Endothelial cell of umbilical vein (primary cell): ENCODE measurements at regions not wholly inside any gene's neighbourhood (a gene's known extent, or its start where the extent isn't known, plus 50 kb on each side); places are given as distances from the start of the nearest gene placed in this dataset.

Experiments used
- BruUV-seq: library from RNA; stranded (reverse); fragments of 400-500 nt; replicated peaks from 2 replicates; lab custom pipeline; 2021; lab: Mats Ljungman, UMichigan
- CTCF ChIA-PET: fragments of 300-600, 350-600 bp; sonication (Branson Sonifier 250); formaldehyde crosslinking; loops from one replicate; lab custom pipeline; 2021; ENCODE audit warnings: antibody characterized with exemption, inconsistent platforms; lab: Charles Lee
- POLR2A ChIA-PET: fragments of 300-600, 350-600 bp; sonication (Branson Sonifier 250); formaldehyde crosslinking; loops from one replicate; lab custom pipeline; 2021; ENCODE audit warnings: antibody characterized with exemption, inconsistent platforms; lab: Charles Lee
- DNase-seq: peaks from one replicate; pipeline ENCODE4 v3.0.0-alpha.2; 2011; ENCODE audit warnings: low read depth, low spot score
- FAIRE-seq: peaks from 2 replicates; lab custom pipeline; 2011; peaks lifted over from hg19 to GRCh38; lab: Jason Lieb, UNC
- H2AFZ ChIP-seq: 2 replicates; pipeline ENCODE4 v1.6.0; 2012; ENCODE audit warnings: low read depth, low read length, control low read depth, inconsistent platforms
- H3K27ac ChIP-seq: 2 replicates; pipeline ENCODE4 v1.5.1; 2011; ENCODE audit warnings: low read depth, mild to moderate bottlenecking, control low read depth, low read length, moderate library complexity; ENCODE audit not compliant: insufficient read depth
- H3K27me3 ChIP-seq, 2 experiments: 2 replicates each; pipeline versions ENCODE4 v1.6.0 to v1.6.1; 2011; ENCODE audit warnings: low read length in 2 of 2, mixed read lengths in 1 of 2; ENCODE audit not compliant: control insufficient read depth in 2 of 2, insufficient read depth in 2 of 2
- H3K36me3 ChIP-seq, 2 experiments: 2 replicates in 1 of 2; 3 replicates in 1 of 2; pipeline ENCODE4 v1.5.1; 2011; ENCODE audit warnings: low read length in 2 of 2, mild to moderate bottlenecking in 1 of 2, moderate library complexity in 1 of 2; ENCODE audit not compliant: control insufficient read depth in 2 of 2, insufficient read depth in 2 of 2; ENCODE audit errors: extremely low read depth in 1 of 2
- H3K4me1 ChIP-seq: 3 replicates; pipeline ENCODE4 v1.5.1; 2011; ENCODE audit warnings: mild to moderate bottlenecking, low read length; ENCODE audit not compliant: control insufficient read depth, insufficient read depth; ENCODE audit errors: extremely low read depth
- H3K4me2 ChIP-seq: 2 replicates; pipeline ENCODE4 v1.6.1; 2011; ENCODE audit warnings: low read length, control low read depth, mixed read lengths; ENCODE audit not compliant: insufficient read depth
- H3K4me3 ChIP-seq, 3 experiments: fragments of 200-600 bp in 1 of 3; sonication (generic), shearing (Covaris generic) in 1 of 3; replicated peaks in 1 of 3; 2 replicates each; pipeline ENCODE4 v1.5.1; 2011 to 2016; ENCODE audit warnings: control low read depth in 3 of 3, low read length in 3 of 3, mild to moderate bottlenecking in 2 of 3, inconsistent platforms in 1 of 3, low read depth in 1 of 3, moderate library complexity in 1 of 3; ENCODE audit not compliant: insufficient read depth in 1 of 3
- H3K79me2 ChIP-seq: 2 replicates; pipeline ENCODE4 v1.6.0; 2012; ENCODE audit warnings: low read length, inconsistent platforms; ENCODE audit not compliant: control insufficient read depth, insufficient read depth
- H3K9ac ChIP-seq: replicated peaks from 2 replicates; pipeline ENCODE3; 2011; ENCODE audit warnings: low read length, control low read depth; ENCODE audit not compliant: insufficient read depth; ENCODE audit errors: extremely low read depth
- H3K9me1 ChIP-seq: replicated peaks from 3 replicates; pipeline ENCODE4 v1.6.0; 2011; ENCODE audit warnings: mild to moderate bottlenecking, low read length; ENCODE audit not compliant: control insufficient read depth, insufficient read depth; ENCODE audit errors: extremely low read depth
- H3K9me3 ChIP-seq: replicated peaks from 2 replicates; pipeline ENCODE4 v1.5.1; 2012; ENCODE audit warnings: low read length, inconsistent platforms; ENCODE audit not compliant: control insufficient read depth, insufficient read depth
- H4K20me1 ChIP-seq: replicated peaks from 2 replicates; pipeline ENCODE3; 2011; ENCODE audit warnings: mild to moderate bottlenecking, low read length; ENCODE audit not compliant: control insufficient read depth, insufficient read depth; ENCODE audit errors: extremely low read depth
- EZH2 ChIP-seq: IDR thresholded peaks from 2 replicates; pipeline ENCODE4 v1.6.1; 2012; ENCODE audit warnings: borderline replicate concordance, low read depth, mild to moderate bottlenecking, moderate library complexity, low read length, inconsistent platforms; ENCODE audit not compliant: severe bottlenecking
- FOS ChIP-seq: IDR thresholded peaks from 2 replicates; pipeline ENCODE4 v1.6.1; 2011; ENCODE audit warnings: mild to moderate bottlenecking, low read length, moderate library complexity, borderline replicate concordance; ENCODE audit not compliant: insufficient read depth
- GATA2 ChIP-seq: IDR thresholded peaks from 2 replicates; pipeline ENCODE4 v1.7.0; 2011; ENCODE audit warnings: low read depth, mild to moderate bottlenecking, moderate library complexity, mixed read lengths, low read length; ENCODE audit not compliant: insufficient read length, insufficient read depth
- JUN ChIP-seq: IDR thresholded peaks from 2 replicates; pipeline ENCODE4 v1.6.1; 2011; ENCODE audit warnings: borderline replicate concordance, low read depth; ENCODE audit not compliant: insufficient read length, insufficient read depth
- MYC ChIP-seq: IDR thresholded peaks from one replicate; pipeline ENCODE4 v1.6.1; 2011; ENCODE audit warnings: mild to moderate bottlenecking, low read depth, low read length
- POLR2A ChIP-seq: IDR thresholded peaks from 2 replicates; pipeline ENCODE4 v1.6.1; 2012; ENCODE audit warnings: low read depth, mild to moderate bottlenecking, control low read depth, low read length
- POLR2AphosphoS5 ChIP-seq: IDR thresholded peaks from 2 replicates; pipeline ENCODE4 v1.6.1; 2012; ENCODE audit warnings: low read depth, mild to moderate bottlenecking, control low read depth, low read length, moderate library complexity; ENCODE audit not compliant: insufficient read depth
- dilution Hi-C: fragments of 300-500 bp; cut with MboI; formaldehyde crosslinking; loops from one replicate; pipeline ENCODE4 v1.15.0; 2019; ENCODE audit warnings: low sequenced_read_pairs; ENCODE audit not compliant: extremely low pct_ligation_motif_present
- intact Hi-C: fragments of 100-400 bp; cut with micrococcal nuclease; formaldehyde crosslinking; loops from one replicate; pipeline ENCODE4 v1.10.0; 2022
- TF ChIP-seq, protein P1 (sequence below), 2 donors: IDR thresholded peaks; 1 replicate in 1 of 2; 2 replicates in 1 of 2; pipeline ENCODE4 v1.5.1; 2011; ENCODE audit warnings: low read length in 2 of 2, mild to moderate bottlenecking in 2 of 2, moderate library complexity in 2 of 2, control low read depth in 1 of 2, inconsistent platforms in 1 of 2, low read depth in 1 of 2; ENCODE audit not compliant: insufficient read depth in 1 of 2; ENCODE audit errors: extremely low read depth in 1 of 2
- TF ChIP-seq, protein P2 (sequence below): IDR thresholded peaks from 2 replicates; pipeline ENCODE4 v1.6.1; 2011; ENCODE audit not compliant: insufficient read depth, insufficient read length

DNA sequence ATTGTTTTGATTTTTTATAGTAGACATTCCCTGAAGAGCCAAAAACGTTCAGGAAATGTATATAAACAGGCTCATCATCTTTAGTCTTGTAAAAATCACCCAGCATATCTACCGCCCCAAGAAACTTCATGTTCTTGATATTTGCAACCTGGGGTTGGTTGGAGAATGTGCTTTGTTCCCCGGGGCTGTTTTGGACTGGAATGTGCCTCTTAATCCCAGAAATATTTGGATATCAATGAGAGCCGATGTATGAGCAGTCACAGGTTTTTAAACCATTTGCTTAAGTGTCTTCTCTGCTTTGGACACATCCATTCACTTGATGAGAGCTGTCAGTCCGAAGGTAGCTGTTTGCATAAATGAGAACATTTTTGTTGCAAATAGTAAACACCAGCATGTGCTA lies 449.7 kb downstream of the PCDH7 start:
- CTCF ChIA-PET: interaction anchor here (1.2 to 1.5 kb wide), 2 partner anchors 12 to 124 kb away, joined by 3 to 4 read pairs; no protein-coding TSS in a partner anchor
- no peak overlapping the region for H2AFZ ChIP-seq
- no peak overlapping the region for H3K27ac ChIP-seq
- H3K9me1 ChIP-seq: no peaks in the 10 kb centered on the region
- intact Hi-C loops (loop anchor here (10.0 kb wide), 1 partner anchor 455 kb away; no protein-coding TSS in a partner anchor), dilution Hi-C loops (no loop called here)
- no peak for FAIRE-seq
- H3K4me3 ChIP-seq: no peak overlapping the region
- no peak overlapping the region for H3K9ac ChIP-seq
- H3K4me1 ChIP-seq: no peaks in the 10 kb centered on the region
- BruUV-seq: no TSS peak
- POLR2A ChIA-PET: no interaction called here
- DNase-seq: no peak
- no peak overlapping the region for H3K4me2 ChIP-seq
- H3K36me3 ChIP-seq: no peaks in the 10 kb centered on the region
- H3K79me2 ChIP-seq: no peaks in the 10 kb centered on the region
- H3K9me3 ChIP-seq: no peaks in the 10 kb centered on the region
- no peaks in the 10 kb centered on the region for H4K20me1 ChIP-seq
- no peaks in the 10 kb centered on the region for H3K27me3 ChIP-seq
- TF ChIP-seq GATA2 (no peak), JUN (no peak), POLR2A (no peak), FOS (no peak), POLR2AphosphoS5 (no peak), EZH2 (no peak), MYC (no peak)
- TF ChIP-seq, protein P1, sequence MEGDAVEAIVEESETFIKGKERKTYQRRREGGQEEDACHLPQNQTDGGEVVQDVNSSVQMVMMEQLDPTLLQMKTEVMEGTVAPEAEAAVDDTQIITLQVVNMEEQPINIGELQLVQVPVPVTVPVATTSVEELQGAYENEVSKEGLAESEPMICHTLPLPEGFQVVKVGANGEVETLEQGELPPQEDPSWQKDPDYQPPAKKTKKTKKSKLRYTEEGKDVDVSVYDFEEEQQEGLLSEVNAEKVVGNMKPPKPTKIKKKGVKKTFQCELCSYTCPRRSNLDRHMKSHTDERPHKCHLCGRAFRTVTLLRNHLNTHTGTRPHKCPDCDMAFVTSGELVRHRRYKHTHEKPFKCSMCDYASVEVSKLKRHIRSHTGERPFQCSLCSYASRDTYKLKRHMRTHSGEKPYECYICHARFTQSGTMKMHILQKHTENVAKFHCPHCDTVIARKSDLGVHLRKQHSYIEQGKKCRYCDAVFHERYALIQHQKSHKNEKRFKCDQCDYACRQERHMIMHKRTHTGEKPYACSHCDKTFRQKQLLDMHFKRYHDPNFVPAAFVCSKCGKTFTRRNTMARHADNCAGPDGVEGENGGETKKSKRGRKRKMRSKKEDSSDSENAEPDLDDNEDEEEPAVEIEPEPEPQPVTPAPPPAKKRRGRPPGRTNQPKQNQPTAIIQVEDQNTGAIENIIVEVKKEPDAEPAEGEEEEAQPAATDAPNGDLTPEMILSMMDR (IDR thresholded peaks at IDR 0.05; ENCODE audit: extremely low read depth in 1 of 2, insufficient read depth in 1 of 2, low read depth in 1 of 2, low read length in 2 of 2): no peak
- TF ChIP-seq, protein P2, sequence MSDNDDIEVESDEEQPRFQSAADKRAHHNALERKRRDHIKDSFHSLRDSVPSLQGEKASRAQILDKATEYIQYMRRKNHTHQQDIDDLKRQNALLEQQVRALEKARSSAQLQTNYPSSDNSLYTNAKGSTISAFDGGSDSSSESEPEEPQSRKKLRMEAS: no peak
